Activated CD8-positive, alpha-beta memory T cell treated with anti-CD3 and anti-CD28 coated beads for 36 hours (primary cell): ENCODE measurements at regions not wholly inside any gene's neighbourhood (a gene's known extent, or its start where the extent isn't known, plus 50 kb on each side); places are given as distances from the start of the nearest gene placed in this dataset.

Experiments used
- CTCF ChIA-PET: fragments of 350-600 bp; sonication (Branson Sonifier 250); formaldehyde crosslinking; loops from one replicate; lab custom pipeline; 2021; ENCODE audit warnings: antibody characterized with exemption; lab: Charles Lee
- POLR2A ChIA-PET: fragments of 350-600 bp; sonication (Branson Sonifier 250); formaldehyde crosslinking; loops from one replicate; lab custom pipeline; 2021; ENCODE audit warnings: antibody characterized with exemption; lab: Charles Lee

DNA sequence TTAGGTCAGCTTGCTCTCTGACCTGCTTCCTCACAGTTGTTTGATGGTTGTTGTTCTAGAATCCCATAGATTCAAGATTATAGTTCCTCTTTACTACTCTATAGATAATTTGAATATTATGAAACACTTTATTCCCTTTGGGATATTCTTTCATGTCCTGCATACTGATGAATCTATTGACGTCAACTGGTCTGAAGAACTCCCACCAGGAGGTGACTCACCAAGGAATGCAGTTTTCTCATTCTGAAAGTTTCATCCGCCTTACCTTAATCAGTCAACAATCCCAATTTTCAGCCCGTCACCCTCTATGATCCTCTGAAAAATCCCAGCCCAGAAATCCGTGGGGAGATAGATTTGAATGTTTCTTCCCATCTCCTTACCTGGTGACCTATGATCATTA, 834.1 kb upstream of the PRMT6 start:
- ChIA-PET POLR2A (no interaction called here), CTCF (no interaction called here)

GRCh38 chr1:106223213-106223612, 833.3 kb upstream of the PRMT6 start:
- ChIA-PET POLR2A (no interaction called here), CTCF (no interaction called here)

DNA sequence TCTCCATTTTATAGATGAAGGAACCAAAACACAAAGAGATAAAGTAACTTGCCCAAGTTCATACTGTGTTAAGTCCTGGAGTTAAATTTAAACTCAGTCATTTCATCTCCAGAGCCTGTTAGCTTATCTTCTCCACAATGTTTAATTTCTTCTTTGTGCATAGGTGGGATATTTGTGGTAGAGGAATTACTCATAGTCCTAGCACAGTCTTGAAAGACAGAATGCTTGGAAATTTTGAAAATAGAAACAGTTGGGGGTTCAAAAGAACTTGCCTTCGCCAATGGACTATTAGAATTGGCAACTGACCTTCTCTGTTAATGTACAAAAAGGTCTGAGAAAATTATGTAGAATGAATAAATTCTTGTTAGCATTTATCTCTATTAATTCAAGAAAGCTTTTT, 832.0 kb upstream of the PRMT6 start:
- ChIA-PET CTCF (no interaction called here), POLR2A (no interaction called here)

GRCh38 chr1:106225403-106225802, 831.1 kb upstream of the PRMT6 start:
- ChIA-PET CTCF (no interaction called here), POLR2A (no interaction called here)

DNA sequence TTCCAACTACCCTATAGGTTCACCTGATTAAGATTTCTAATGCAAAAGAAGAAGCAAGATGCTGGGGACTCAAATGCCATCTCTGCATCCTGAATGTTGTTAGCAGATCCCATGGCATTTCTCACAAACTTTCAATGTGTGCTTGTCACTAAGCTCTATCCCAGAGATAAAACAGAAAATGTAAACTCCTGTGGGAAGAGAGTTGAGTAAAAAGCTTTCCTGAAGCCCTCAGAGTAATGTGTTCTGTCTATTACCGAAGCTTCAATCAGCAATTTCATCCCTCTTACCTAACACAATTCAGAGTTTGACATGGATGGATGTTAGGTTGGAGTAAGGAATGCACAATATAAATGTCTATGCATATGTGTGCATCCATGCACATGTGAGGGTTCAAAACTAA, 829.9 kb upstream of the PRMT6 start:
- POLR2A ChIA-PET, result no interaction called here
- CTCF ChIA-PET, result no interaction called here

DNA sequence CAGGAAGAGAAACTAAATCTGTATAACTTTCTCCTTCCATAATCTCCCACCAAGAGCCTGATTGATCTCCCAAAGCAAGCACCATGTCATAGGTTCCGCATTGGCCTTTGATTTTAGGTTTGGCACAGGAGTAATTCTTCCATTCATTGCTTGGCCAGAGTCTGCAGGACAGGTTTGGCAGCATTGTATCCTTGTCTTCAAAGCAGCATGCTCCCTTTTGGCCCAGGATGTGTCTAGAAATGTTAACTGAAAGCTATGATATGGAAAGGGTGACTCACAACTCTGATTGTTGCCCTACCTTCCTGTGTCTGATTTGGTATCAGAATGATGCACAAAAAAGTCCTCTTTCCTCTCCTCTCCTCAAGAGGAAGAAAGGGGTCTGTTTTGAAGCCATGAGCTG, 824.3 kb upstream of the PRMT6 start:
- POLR2A ChIA-PET, result no interaction called here

DNA sequence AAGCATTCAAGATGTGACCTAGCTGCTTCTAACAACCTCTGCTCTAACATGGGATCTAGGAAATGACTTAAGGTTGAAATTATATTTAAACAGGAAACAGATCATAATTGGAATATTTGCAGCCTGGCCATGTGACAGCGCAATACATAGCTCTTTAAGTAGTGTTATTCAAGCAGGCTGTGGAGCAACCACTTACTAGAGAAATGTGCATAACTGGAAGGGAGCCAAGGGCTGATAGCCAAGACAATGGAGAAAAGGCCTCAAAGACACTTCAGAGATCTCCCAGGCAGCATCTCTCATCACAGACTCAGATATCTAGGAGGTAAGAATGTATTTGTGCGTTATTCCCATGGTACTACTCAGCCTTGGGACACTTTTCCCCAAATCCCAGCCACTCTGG, 823.0 kb upstream of the PRMT6 start:
- CTCF ChIA-PET, result no interaction called here

More for the DNA sequence above, 824.3 kb upstream of the PRMT6 start:
- CTCF ChIA-PET, result no interaction called here

GRCh38 chr1:106249365-106249764, 807.1 kb upstream of the PRMT6 start:
- ChIA-PET POLR2A (no interaction called here), CTCF (no interaction called here)

More for the DNA sequence above, 823.0 kb upstream of the PRMT6 start:
- POLR2A ChIA-PET, result no interaction called here

DNA sequence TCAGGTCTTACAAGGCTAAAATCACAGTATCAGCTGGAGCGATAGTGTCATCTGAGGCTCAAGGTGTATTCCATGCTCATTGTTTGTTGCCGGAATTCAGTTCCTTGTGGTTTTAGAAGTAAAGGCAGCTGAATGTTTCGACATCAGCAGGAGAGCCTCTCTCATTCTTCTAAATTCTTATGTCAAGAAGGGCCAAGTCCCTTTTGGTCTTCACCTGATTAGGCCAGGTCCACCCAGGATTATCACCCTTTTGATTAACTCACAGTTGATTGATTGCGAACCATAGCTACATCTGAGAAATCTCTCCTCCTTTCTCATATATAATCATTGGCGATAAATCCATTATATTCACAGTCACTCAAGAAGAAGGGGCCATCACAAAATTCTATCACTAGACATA, 806.7 kb upstream of the PRMT6 start:
- CTCF ChIA-PET, result no interaction called here
- POLR2A ChIA-PET, result no interaction called here

- ChIA-PET POLR2A (no interaction called here), CTCF (no interaction called here)
These were observed 801.7 kb upstream of the PRMT6 start for GRCh38 chr1:106254748-106255147.

DNA sequence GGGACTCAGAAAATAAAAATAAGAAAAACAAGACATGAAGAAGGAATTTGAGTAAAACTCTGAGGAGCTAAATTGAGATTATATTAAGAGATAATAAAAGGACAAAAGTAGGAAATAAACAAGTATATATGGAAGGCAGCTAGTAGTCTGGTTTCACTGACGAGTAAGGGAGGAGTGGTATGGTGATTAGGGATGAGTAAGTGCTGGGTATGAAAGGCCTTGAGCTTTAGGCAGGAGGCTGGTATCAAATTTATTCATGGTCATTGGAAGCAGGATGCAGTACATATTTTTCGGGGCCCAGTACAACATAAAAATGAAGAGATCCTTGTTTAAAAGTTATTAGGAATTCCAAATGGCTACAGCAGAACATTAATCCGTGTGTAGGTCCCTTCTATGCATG, 789.7 kb upstream of the PRMT6 start:
- ChIA-PET POLR2A (no interaction called here), CTCF (no interaction called here)

DNA sequence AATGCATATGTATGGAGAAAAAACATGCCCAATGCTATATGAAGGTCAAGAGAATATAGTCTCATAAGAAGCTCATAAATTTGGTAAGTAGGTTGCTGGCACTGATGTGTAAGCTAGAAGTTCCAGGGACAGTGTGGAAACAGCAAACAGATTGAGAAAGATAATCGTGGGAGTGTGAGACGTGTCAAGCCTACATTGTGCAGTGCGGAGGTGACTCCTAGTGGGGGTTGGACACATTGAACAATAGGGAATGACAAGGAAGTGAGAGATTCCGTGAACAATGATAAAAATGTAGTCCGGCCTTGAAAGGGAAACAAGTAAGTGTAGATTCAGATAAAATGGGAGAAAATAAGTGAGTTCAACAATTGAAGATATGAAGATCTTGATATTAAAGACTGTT, 788.4 kb upstream of the PRMT6 start:
- CTCF ChIA-PET, result no interaction called here

GRCh38 chr1:106276871-106277270, 779.6 kb upstream of the PRMT6 start:
- POLR2A ChIA-PET, result no interaction called here
- CTCF ChIA-PET, result no interaction called here

More for the DNA sequence above, 788.4 kb upstream of the PRMT6 start:
- POLR2A ChIA-PET, result no interaction called here

GRCh38 chr1:106277786-106278185, 778.7 kb upstream of the PRMT6 start:
- POLR2A ChIA-PET, result no interaction called here
- CTCF ChIA-PET, result no interaction called here

- ChIA-PET POLR2A (no interaction called here), CTCF (no interaction called here)
These were observed 777.8 kb upstream of the PRMT6 start for GRCh38 chr1:106278716-106279115.

DNA sequence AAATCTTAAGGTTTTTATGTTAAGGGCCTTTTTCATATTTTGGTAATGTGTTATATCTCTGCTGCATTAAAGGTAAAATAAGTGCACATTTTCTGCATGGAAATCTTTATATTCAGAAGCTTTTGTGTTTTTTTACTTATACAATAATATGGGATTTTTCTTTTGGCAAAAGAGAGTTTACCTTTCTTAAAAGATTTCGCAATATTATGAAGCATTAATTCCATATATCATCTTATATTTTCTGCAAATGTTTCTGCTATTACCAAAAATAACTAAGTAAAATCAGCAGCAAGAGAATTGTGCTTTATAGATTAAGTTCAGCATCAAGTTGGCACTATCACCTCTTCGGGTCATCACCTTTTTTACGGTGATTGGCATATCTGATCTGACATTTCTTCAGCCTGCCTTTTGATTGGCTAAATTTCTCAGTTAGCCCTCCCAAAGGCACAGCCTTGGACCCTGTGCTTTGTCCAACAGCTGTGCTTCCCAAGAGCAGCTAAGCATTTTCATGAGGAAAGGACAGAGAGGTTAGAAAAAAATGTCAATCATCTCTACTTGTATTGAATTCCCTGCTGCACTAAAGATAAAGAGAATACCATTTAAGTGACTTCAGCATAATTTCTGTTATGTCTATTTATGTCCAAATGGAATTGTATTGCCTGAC, 767.1 kb upstream of the PRMT6 start:
- ChIA-PET CTCF (no interaction called here), POLR2A (no interaction called here)

- POLR2A ChIA-PET, result no interaction called here
These were observed 765.5 kb upstream of the PRMT6 start for GRCh38 chr1:106290805-106291501.

GRCh38 chr1:106292130-106292529, 764.3 kb upstream of the PRMT6 start:
- ChIA-PET POLR2A (no interaction called here), CTCF (no interaction called here)

More at GRCh38 chr1:106290805-106291501, 765.5 kb upstream of the PRMT6 start:
- CTCF ChIA-PET, result no interaction called here

- CTCF ChIA-PET, result interaction anchor here (1.1 kb wide), 1 partner anchor 9 kb away, joined by 4 read pairs; no protein-coding TSS in a partner anchor
- POLR2A ChIA-PET, result no interaction called here
These were observed 760.0 kb upstream of the PRMT6 start for GRCh38 chr1:106296431-106296830.

DNA sequence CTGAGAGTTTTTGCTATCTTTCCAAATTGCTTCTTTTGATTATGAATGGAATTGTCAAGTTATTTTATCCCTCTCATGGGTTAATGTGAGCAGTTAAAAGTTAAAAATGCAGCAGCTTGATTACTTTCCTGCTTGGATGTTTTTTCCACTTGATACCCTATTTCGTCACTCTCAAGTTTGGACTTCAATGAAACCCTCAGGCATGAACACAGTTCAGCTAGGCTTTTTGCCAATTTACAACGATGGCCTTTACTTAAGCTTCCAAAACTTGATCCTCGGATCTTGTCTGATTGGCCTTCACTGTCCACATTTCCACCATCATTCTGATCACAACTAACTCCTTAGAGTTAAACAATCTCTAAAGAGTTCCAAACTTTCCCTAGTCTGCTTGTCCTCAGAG, 752.4 kb upstream of the PRMT6 start:
- ChIA-PET POLR2A (no interaction called here), CTCF (no interaction called here)

DNA sequence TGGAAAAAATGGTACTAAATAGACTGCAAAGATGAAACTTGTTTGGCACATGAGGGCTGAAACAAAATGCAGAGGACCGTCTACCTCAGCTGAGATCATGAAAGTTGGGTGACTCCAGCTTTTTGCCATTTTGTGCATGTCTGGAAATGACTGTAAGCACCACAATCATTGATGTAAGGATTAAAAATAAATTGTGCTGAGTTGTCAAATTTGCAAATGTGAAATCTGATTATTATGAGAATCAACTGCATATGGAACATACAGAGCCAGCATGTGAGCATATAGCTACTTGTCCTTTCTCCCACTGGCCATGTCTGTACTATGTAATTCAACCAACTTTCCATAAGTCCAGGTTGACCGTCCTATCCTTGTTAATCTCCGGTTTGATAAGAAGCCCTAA, 736.9 kb upstream of the PRMT6 start:
- ChIA-PET CTCF (no interaction called here), POLR2A (no interaction called here)
